ENCODE measurements at regions not wholly inside any gene's neighbourhood (a gene's known extent, or its start where the extent isn't known, plus 50 kb on each side); places are given as distances from the start of the nearest gene placed in this dataset.
"Not testable (repeated sequence)": the region's sequence is repeated elsewhere in the genome, so short reads cannot be mapped to it uniquely, and the experiment has no call there.

DNA sequence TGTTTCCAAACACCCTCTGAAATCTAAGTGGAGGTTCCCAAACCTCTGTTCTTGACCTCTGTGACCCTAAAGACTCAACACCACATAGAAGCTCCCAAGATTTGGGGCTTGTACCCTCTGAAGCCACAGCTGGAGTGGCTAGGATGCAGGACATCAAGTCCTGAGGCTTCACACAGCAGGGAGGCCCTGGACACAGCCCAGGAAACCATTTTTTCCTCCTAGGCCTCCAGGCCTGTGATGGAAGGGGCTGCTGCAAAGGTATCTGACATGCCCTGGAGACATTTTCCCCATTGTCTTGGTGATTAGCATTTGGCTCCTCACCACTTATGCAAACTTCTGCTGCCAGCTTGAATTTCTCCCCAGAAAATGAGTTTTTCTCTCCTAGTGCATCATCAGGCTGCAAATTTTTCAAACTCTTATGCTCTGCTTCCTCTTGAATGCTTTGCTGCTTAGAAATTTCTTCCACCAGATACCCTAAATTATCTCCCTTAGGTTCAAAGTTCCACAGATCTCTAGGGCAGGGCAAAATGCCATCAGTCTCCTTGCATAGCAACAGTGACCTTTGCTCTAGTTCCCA, 200.5 kb upstream of the ARL4C start:
- H3K27ac ChIP-seq (ENCODE audit: low read depth, low read length); H3K4me3 ChIP-seq (ENCODE audit: low read depth in 1 of 2, low read length in 2 of 2); H3K27me3 ChIP-seq (ENCODE audit: control insufficient read depth in 1 of 2, insufficient read depth in 2 of 2, low read length in 2 of 2); H3K36me3 ChIP-seq (ENCODE audit: insufficient read depth, low read length); H3K9me3 ChIP-seq (ENCODE audit: low read length); H3K4me1 ChIP-seq (ENCODE audit: insufficient read depth, low read length); H3K9ac ChIP-seq (ENCODE audit: low read length): not testable (repeated sequence)

DNA sequence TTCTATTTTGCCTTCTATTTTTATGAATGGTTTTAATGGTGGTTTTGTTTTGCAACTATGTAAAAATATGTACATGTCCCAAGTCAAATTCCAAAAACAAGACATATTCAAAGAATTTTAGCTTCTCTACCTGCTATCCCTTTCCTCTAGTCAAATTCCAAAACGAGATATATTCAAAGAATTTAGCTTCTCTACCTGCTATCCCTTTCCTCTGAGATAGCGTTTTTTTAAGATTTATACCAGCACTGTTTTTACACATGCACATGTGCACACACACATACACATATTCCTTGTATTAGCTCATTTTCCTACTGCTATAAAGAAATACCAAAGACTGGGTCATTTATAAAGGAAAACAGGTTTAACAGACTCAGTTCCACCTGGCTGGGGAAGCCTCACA, 199.1 kb upstream of the ARL4C start:
- Histone ChIP-seq H3K9me3 (ENCODE audit: low read length) (no peaks in the 10 kb centered on the region), H3K27me3 (ENCODE audit: control insufficient read depth in 1 of 2, insufficient read depth in 2 of 2, low read length in 2 of 2) (no peaks in the 10 kb centered on the region), H3K27ac (ENCODE audit: low read depth, low read length) (no peak overlapping the region), H3K36me3 (ENCODE audit: insufficient read depth, low read length) (no peaks in the 10 kb centered on the region), H3K9ac (ENCODE audit: low read length) (no peak overlapping the region), H3K4me3 (ENCODE audit: low read depth in 1 of 2, low read length in 2 of 2) (no peak overlapping the region), H3K4me1 (ENCODE audit: insufficient read depth, low read length) (peaks cover 6% of the 10 kb centered on the region)

DNA sequence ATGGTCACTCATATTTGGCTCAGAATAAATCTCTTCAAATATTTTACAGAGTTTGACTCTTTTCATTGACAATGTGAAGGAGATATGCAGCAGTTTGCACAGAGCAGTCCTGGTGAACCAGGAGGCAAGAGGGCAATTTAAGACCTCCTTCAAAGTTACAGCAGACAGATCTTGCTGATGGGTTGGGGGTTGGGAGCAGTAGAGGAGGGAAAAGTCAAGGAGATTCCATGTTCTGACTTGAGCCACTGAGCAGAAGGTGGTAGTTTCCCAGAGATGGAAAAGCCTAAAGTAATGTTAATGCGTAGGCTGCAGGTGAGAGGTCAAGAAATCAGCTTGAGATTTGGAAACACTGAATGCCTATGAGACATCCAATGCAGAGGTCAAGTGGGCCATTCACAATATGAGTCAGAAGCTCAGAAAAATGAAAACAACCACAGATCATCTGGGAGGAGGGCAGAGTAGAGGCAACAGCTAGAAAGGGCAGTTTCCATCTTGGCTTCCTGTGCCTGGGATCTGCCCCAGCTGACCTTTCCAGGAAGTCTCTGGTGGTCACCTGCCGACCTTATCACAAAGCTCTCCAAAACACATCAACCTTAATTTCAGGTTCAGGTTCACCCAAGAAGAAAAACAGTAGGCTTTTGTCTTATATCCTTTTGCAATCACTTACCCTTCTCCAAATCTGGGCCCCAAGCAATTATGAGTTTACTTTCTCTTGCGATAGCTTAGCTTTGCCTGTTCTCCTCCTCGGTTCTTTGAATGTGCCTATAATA, 197.5 kb upstream of the ARL4C start:
- Histone ChIP-seq H3K4me1 (ENCODE audit: insufficient read depth, low read length) (peaks cover 11% of the 10 kb centered on the region), H3K27me3 (ENCODE audit: control insufficient read depth in 1 of 2, insufficient read depth in 2 of 2, low read length in 2 of 2) (no peaks in the 10 kb centered on the region), H3K4me3 (ENCODE audit: low read depth in 1 of 2, low read length in 2 of 2) (no peak overlapping the region), H3K9me3 (ENCODE audit: low read length) (no peaks in the 10 kb centered on the region), H3K9ac (ENCODE audit: low read length) (no peak overlapping the region), H3K27ac (ENCODE audit: low read depth, low read length) (no peak overlapping the region), H3K36me3 (ENCODE audit: insufficient read depth, low read length) (no peaks in the 10 kb centered on the region)

GRCh38 chr2:234693681-234694190, 196.9 kb upstream of the ARL4C start:
- H3K27ac ChIP-seq (ENCODE audit: low read depth, low read length); H3K9ac ChIP-seq (ENCODE audit: low read length); H3K27me3 ChIP-seq (ENCODE audit: control insufficient read depth in 1 of 2, insufficient read depth in 2 of 2, low read length in 2 of 2); H3K4me3 ChIP-seq (ENCODE audit: low read depth in 1 of 2, low read length in 2 of 2); H3K9me3 ChIP-seq (ENCODE audit: low read length); H3K36me3 ChIP-seq (ENCODE audit: insufficient read depth, low read length): not testable (repeated sequence)
- H3K4me1 ChIP-seq (ENCODE audit: insufficient read depth, low read length) = peaks cover 11% of the 10 kb centered on the region

DNA sequence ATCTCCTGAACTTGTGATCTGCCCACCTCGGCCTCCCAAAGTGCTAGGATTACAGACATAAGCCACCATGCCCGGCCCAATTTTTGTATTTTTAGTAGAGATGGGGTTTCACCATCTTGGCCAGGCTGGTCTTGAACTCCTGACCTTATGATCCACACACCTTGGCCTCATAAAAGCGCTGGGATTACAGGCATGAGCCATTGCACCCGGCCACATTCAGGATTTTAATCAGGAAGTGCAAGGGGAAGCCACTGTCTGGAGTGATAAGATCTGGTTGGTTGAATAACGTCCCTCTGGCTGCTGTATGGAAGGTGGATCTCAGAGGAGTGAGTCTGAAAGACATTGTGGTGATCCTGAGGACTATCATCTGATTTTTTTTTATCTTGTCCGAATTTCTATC, 196.3 kb upstream of the ARL4C start:
- not testable (repeated sequence) for H3K9ac ChIP-seq (ENCODE audit: low read length); H3K27me3 ChIP-seq (ENCODE audit: control insufficient read depth in 1 of 2, insufficient read depth in 2 of 2, low read length in 2 of 2); H3K4me3 ChIP-seq (ENCODE audit: low read depth in 1 of 2, low read length in 2 of 2); H3K36me3 ChIP-seq (ENCODE audit: insufficient read depth, low read length); H3K27ac ChIP-seq (ENCODE audit: low read depth, low read length); H3K9me3 ChIP-seq (ENCODE audit: low read length)
- peaks cover 11% of the 10 kb centered on the region for H3K4me1 ChIP-seq (ENCODE audit: insufficient read depth, low read length)

DNA sequence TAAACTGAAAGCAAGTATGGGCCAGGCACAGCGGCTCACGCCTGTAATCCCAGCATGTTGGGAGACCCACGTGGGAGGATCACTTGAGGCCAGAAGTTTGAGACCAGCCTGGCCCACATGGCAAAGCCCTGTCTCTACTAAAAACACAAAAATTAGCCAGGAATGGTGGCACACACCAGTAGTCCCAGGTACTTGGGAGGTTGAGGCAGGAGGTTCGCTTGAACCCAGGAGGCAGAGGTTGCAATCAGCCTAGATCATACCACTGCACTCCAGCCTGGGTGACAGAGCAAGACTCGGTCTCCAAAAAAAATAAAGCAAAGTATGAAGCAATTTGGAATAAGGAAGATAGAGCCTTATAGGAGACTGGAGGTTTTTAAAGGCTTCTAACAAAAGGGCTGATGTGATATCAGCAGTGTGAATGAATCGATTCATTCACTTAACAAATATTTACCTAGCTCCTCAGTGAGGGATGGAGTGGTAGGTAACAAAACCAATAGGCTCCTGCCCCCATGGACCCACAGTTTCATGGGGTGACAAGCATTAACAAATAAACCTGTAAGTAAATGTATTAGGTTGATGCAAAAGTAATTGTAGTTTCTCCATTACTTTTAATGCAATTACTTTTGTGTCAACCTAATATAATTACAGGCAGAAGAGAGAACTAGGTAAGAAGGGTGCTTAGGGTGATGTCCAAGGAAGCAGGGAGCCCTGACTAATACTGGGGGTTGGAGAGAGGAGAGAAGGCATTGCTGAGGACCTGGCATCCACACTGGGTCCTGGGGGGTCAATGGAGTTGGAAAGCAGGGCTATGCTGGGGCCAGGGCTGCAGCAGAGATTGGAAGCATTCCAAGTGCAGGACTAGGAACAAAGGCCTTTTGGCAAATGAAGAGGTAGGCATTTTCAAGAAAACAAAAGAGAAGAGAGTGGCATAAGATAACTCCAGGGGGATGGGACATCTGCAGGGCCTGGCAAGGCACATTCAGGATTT, 195.4 kb upstream of the ARL4C start:
- no peaks in the 10 kb centered on the region for H3K9me3 ChIP-seq (ENCODE audit: low read length)
- no peaks in the 10 kb centered on the region for H3K27me3 ChIP-seq (ENCODE audit: control insufficient read depth in 1 of 2, insufficient read depth in 2 of 2, low read length in 2 of 2)
- no peak overlapping the region for H3K27ac ChIP-seq (ENCODE audit: low read depth, low read length)

DNA sequence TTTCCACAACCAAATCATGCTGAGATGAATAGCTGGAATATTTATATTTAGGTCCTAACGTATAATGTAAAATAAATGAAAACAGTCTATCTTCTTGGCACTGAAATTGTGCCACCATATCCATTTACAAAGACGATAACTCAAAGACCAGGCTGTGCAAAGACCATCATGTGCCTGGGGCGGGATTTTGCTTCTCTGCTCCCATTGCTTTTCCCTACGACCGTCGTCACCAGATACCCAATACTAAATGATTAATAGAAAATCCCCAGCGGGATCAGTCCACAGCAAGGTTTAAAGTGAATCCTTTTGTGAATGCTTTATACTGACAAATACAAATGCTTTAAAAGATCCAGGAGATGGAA, 194.3 kb upstream of the ARL4C start:
- H3K4me1 ChIP-seq (ENCODE audit: insufficient read depth, low read length) = peaks cover 11% of the 10 kb centered on the region
- no peaks in the 10 kb centered on the region for H3K27me3 ChIP-seq (ENCODE audit: control insufficient read depth in 1 of 2, insufficient read depth in 2 of 2, low read length in 2 of 2)
- no peak overlapping the region for H3K9ac ChIP-seq (ENCODE audit: low read length)
- no peak overlapping the region for H3K27ac ChIP-seq (ENCODE audit: low read depth, low read length)
- no peaks in the 10 kb centered on the region for H3K36me3 ChIP-seq (ENCODE audit: insufficient read depth, low read length)
- H3K9me3 ChIP-seq (ENCODE audit: low read length) = no peaks in the 10 kb centered on the region
- H3K4me3 ChIP-seq (ENCODE audit: low read depth in 1 of 2, low read length in 2 of 2) = no peak overlapping the region

More for the DNA sequence above, 195.4 kb upstream of the ARL4C start:
- Histone ChIP-seq H3K4me3 (ENCODE audit: low read depth in 1 of 2, low read length in 2 of 2) (no peak overlapping the region), H3K36me3 (ENCODE audit: insufficient read depth, low read length) (no peaks in the 10 kb centered on the region), H3K9ac (ENCODE audit: low read length) (no peak overlapping the region), H3K4me1 (ENCODE audit: insufficient read depth, low read length) (peaks cover 11% of the 10 kb centered on the region)

GRCh38 chr2:234690569-234691213, 193.8 kb upstream of the ARL4C start:
- Histone ChIP-seq H3K4me3 (ENCODE audit: low read depth in 1 of 2, low read length in 2 of 2) (no peak overlapping the region), H3K27me3 (ENCODE audit: control insufficient read depth in 1 of 2, insufficient read depth in 2 of 2, low read length in 2 of 2) (no peaks in the 10 kb centered on the region), H3K9ac (ENCODE audit: low read length) (no peak overlapping the region), H3K9me3 (ENCODE audit: low read length) (no peaks in the 10 kb centered on the region), H3K4me1 (ENCODE audit: insufficient read depth, low read length) (peaks cover 11% of the 10 kb centered on the region), H3K36me3 (ENCODE audit: insufficient read depth, low read length) (no peaks in the 10 kb centered on the region), H3K27ac (ENCODE audit: low read depth, low read length) (no peak overlapping the region)

- Histone ChIP-seq H3K36me3 (ENCODE audit: insufficient read depth, low read length) (no peaks in the 10 kb centered on the region), H3K4me3 (ENCODE audit: low read depth in 1 of 2, low read length in 2 of 2) (no peak overlapping the region), H3K9me3 (ENCODE audit: low read length) (no peaks in the 10 kb centered on the region), H3K27ac (ENCODE audit: low read depth, low read length) (no peak overlapping the region), H3K27me3 (ENCODE audit: control insufficient read depth in 1 of 2, insufficient read depth in 2 of 2, low read length in 2 of 2) (no peaks in the 10 kb centered on the region), H3K4me1 (ENCODE audit: insufficient read depth, low read length) (peaks cover 11% of the 10 kb centered on the region), H3K9ac (ENCODE audit: low read length) (no peak overlapping the region)
Observed at GRCh38 chr2:234689911-234690379, 193.1 kb upstream of the ARL4C start.

DNA sequence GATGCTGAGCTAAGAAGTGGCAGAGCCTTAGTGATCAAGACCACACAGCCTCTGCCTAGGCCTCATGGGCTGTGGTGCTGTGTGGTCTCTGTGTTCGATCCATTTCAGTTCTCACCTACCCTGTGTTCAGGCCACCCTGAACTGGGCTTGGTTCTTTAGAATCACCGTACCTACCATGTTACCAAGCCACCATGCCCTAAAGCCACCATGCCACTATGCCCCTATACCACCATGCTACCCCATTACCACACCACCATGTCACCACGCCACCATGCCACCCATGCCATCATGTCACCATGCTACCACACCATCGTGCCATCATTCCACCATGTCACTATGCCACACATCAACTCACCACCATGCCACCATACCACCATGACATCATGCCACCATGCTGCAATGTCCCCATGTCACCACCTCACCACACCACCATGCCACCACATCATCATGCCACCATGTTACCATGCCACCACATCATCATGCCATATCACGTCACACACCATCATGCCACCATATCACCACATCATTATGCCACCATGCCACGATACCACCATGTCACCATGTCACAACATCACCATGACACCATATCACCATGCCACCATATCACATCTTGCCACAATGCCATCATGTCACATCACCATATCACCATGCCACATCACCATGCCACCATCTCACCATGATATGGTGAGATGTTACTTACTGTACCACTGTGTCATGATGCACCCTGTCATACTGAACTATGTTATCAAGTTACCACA, 191.0 kb upstream of the ARL4C start:
- no peaks in the 10 kb centered on the region for H3K36me3 ChIP-seq (ENCODE audit: insufficient read depth, low read length)
- H3K9me3 ChIP-seq (ENCODE audit: low read length) = no peaks in the 10 kb centered on the region
- no peak overlapping the region for H3K27ac ChIP-seq (ENCODE audit: low read depth, low read length)
- no peak overlapping the region for H3K9ac ChIP-seq (ENCODE audit: low read length)
- H3K4me3 ChIP-seq (ENCODE audit: low read depth in 1 of 2, low read length in 2 of 2) = no peak overlapping the region
- peaks cover 11% of the 10 kb centered on the region for H3K4me1 ChIP-seq (ENCODE audit: insufficient read depth, low read length)
- H3K27me3 ChIP-seq (ENCODE audit: control insufficient read depth in 1 of 2, insufficient read depth in 2 of 2, low read length in 2 of 2) = no peaks in the 10 kb centered on the region
